NCI-H510A (cell line): ENCODE measurements at regions not wholly inside any gene's neighbourhood (a gene's known extent, or its start where the extent isn't known, plus 50 kb on each side); places are given as distances from the start of the nearest gene placed in this dataset.

Source experiments
- DNase-seq: peaks from one replicate; lab custom pipeline; 2025; lab: John Stamatoyannopoulos, UW

DNA sequence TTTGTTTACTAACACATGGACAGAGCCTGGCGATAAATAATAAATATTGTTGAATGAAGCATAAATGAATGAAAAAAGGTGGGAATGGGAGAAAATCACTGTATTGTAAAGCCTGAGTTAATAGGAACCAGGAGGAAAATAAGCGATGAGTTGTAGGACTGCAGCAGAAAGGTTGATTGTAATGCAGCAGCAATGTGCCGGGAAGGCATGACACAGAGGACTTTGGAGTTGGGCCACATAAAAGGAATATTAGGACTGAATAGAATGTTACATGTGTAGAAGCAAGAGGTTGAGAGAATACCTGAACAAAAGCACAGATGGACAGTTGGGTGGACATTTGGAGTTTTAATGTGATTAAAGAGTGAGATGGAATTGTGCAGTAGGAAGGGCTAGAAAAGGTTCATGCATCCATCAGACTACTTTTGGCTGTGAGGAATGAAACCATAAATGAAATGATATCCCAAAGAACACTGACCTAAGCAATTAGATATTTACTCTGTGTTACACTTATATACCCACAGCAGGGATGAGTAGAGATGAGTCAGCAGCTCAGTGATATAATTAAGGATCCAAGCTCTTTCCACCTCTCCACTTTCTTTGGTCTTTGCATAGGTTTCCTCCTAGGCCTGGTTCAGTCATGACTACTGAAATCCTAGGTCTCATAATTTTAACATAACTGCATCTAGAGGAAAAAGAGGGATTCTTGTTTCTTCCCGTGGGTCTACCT is 55.4 kb downstream of the CCER1 start:
- DNase-seq, result no peak

DNA sequence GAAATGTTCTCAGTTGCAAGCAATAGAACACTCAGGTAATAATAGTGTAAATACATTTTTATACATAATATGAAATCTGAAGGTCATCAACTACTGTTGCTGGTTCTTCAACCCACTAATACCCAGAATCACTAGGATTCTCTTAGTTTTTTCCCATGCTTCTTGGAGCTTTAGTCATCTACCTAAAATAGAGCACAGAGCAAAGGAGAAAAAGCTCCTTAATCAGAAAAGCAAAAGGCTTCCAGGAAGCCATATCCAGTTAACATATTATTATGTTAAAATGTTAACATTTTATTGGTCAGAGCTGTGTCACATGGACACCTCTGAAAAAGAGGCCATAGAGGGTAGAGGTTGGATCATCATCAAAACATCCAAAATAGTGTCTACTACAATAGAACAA is 57.0 kb downstream of the CCER1 start:
- DNase-seq, result no peak

DNA sequence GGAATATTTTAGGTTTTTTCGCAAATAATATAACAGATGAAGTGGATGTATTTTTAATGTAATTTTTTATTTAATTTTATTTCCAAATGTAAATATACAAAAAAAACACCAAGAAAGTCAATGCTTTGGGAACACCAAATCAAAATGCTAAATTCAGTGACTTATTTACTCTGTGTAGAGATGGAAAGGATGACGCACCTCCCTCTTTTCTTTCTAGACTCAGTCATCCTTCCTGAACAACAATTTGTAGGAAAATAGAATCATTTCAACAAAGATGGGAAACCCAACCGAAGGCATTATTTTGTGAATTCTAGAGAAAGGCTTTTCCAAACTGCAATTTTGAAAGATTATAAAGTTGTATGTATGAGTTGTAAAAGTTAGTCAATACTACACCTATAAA is 57.7 kb downstream of the CCER1 start:
- DNase-seq, result no peak

DNA sequence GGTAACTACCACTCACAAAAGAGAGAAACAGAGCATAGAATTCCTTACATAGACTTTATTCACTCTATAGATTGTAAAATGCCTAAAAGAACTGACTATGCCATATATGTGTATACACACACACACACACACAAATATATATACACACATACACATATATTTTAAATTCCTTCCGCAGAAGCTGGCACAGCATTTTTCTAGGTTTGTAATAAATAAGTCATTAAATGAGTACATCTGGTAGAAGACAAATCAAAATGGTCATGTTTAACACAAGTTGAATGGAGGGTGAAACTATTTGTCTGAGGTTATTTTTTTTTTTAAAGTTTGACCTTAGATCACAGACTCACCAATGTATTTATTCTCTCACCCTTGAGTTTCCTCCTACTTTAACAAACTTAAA is 58.2 kb downstream of the CCER1 start:
- no peak for DNase-seq

- no peak for DNase-seq
Observed at GRCh38 chr12:90896164-90896563, 58.8 kb downstream of the CCER1 start.

GRCh38 chr12:90888316-90888715 is 66.7 kb downstream of the CCER1 start:
- no peak for DNase-seq

GRCh38 chr12:90883456-90883855 is 71.5 kb downstream of the CCER1 start:
- no peak for DNase-seq

- DNase-seq, result no peak
Observed at GRCh38 chr12:90871726-90872096, 83.3 kb downstream of the CCER1 start.

- DNase-seq, result no peak
Observed at GRCh38 chr12:90870971-90871725, 83.8 kb downstream of the CCER1 start.

DNA sequence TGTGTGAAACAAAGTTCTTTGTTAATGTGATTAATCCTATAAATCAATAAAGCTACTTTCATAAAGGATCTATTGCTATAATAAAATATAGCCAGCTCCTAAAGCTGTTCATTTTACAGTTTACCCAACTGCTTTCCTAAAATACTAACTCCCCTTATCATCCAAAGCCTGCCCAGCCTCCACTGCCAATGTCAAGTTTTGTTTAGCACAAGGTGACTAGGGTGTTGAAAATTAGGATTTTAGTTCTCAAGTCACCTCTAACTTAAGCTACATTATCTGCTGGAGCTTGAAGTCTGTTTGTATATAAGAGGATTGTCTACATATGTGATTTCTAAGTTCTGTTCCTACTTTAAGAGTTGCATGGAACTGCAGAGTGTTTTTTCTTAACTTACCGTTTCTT is 86.3 kb downstream of the CCER1 start:
- DNase-seq, result no peak

- no peak for DNase-seq
Observed at GRCh38 chr12:90859591-90859990, 95.4 kb downstream of the CCER1 start.

DNA sequence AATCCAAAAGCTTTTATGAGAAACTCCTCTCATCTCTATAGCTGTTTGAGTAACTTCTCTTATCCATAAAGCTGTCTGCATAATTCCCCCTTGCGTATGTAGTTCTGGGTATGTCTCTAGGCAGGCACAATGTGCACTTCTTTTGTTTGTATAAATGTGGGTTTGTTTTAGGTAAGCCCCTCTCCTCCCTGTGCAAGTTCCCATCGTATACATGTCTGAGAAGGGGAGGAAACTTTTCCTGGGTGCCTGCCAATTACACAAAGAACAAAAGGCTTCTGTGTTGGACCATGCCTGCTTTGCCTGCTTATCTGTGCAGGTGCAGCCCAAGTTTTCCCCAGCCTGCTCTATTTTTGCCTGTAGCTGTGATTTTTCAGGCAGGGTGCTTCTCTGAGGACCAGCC is 96.7 kb downstream of the CCER1 start:
- no peak for DNase-seq

DNA sequence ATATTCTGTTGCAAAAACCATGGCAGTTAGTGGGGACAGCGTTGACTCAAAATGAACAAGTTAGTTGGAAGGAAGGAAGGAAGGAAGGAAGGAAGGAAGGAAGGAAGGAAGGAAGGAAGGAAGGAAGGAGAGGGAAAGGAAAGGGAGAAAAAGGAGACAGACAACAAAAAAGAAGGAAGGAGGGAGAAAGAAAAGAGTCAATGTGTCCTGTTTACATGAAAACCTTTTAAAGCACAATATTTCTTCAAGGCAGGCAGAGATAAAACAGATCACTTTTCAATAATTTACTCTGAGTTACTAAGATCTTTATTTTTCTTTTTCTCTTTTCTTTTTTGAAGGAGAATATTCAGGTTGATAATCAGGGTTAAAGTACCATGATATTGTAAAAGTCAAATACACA is 99.4 kb downstream of the CCER1 start:
- DNase-seq, result no peak

DNA sequence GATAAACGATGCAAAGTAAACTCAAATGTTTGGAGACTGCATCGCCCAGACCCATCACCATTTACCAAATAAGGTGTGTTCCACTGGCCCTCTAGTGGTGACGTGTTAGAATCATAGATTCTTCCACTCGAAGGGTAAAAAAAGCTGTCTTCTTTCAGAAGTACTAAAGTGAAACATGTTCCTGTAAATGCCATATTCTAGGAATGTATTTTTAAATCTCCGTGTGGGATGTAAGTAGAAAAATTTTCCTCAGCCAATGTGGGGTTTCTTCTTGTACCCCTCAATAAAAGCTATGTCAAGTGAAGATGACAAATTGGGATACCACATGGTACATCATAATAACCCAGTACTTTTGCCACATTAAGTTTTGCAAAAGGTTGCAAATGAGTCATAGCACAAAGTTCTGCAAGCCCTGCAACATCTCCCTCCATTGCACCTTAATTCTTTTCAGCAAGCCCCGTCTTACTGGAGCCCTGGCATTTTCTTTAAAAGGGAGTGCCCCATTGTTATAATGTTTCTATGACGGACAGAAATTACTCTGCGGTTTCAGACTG is 100.8 kb downstream of the CCER1 start:
- peak; percentile 29 for DNase-seq

- no peak for DNase-seq
Observed at GRCh38 chr12:90851800-90852718, 102.9 kb downstream of the CCER1 start.

DNA sequence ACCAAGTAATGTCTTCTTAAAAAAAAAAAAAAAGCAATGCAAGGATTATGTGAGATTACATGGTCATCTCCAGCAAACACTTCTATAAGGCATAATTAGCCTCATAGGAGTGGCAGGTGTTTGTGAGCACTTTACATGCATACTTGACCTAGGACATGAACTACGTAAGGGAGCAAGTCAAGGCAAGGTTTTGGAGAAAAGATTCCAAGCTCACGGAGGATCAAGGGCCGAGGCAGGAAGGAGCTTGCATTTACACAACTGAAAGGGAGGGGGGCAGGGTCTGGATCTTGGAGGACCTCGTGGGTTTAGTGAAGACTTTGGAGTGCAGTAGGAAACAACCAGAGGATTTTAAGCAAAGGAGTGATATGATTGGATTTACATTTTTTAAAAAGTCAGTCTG is 112.5 kb downstream of the CCER1 start:
- DNase-seq, result no peak

DNA sequence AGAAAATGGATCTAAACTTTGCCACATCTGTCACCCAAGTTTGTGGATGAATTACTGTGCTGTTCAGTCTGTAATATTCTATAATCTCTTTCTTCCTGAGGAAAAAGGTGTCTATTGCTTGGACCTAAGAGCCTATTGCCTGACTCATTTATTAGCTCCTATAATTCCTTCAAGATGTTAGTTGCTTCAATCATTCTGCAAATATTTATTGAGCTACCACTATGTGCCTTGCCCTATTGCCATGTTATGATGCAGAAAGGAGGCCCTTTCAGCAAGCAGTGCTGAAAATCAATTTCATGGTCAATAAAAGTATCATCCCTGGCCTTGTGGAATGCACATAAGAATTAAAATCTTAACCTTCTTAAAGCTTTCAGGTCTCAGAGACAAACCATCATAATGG is 113.6 kb downstream of the CCER1 start:
- no peak for DNase-seq

DNA sequence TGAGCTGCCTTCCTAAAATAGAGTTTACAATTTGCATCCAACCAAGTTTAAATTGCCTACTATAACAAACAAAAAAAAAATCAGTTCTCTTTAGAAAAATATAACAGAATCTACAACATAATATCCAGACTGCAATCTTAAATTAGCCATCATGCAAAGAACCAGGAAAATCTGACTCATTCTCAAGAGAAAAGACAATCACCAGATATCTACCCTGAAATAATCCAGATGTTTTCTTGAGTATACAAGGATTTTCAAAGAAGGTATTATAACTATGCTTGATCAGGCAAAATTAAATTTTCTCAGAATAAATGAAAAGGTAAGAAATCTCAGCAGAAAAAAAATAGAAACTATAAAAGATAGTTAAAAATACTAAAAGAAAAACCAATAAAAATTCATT is 115.6 kb downstream of the CCER1 start:
- DNase-seq, result no peak

DNA sequence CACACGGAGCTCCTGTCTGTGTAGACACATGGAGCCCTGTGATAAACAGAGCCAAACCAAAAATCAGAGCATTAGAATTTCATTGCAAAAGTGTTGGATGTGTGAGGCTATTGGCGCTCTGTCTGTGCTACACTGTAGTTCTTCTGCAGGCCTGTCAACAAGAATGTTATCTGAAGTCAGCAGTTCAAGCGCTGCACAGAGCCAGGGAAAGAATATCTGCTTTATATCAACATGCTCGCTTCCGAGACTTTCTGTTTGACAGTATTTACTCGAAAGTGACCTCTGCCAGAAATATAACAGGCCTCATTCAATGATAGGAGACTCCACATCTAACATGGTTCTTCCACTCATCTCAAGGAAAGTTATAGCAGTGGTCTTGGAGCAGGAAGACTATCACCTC is 118.3 kb downstream of the CCER1 start:
- DNase-seq, result no peak

- DNase-seq, result no peak
Observed at GRCh38 chr12:90833228-90833627, 121.7 kb downstream of the CCER1 start.

DNA sequence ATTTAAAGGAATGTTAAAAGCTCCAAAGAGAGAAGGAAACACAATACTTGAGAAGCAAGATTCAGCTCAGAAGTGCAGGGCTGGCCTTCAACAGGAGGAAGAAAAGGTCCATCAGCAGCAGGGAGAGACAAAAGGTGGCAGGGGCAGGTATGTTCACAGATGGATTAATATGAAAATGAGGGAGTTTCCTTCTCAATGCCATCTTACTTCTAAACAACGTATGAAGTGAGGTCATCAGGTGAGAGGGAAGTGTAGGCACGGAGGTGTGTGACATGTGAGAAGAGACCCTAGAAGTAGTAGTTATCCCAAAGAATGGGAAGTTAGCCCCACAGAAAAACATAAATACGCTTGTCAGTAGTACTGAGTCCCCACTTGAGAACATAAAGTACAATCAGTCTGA is 122.5 kb downstream of the CCER1 start:
- no peak for DNase-seq

GRCh38 chr12:90831712-90832111 is 123.3 kb downstream of the CCER1 start:
- DNase-seq, result no peak
